Left lung (tissue), 4 donors: ENCODE measurements at regions not wholly inside any gene's neighbourhood (a gene's known extent, or its start where the extent isn't known, plus 50 kb on each side); places are given as distances from the start of the nearest gene placed in this dataset.

Experiments
- ATAC-seq: fragments of 200-7000 bp; cut with Tn5 transposase; one replicate; pipeline ENCODE4 v1.9.1; 2020; ENCODE audit warnings: moderate library complexity
- DNase-seq, 4 donors: peaks; one replicate each; pipeline ENCODE4 v3.0.0-alpha.2; 2013 to 2020
- H3K27ac ChIP-seq, 2 donors: fragments of 200-600 bp; sonication (generic) in 1 of 2; one replicate each; pipeline versions ENCODE4 v1.5.0 to v1.8.0; 2020 to 2021
- H3K27me3 ChIP-seq, 2 donors: fragments of 200-600 bp; sonication (generic) in 1 of 2; one replicate each; pipeline versions ENCODE4 v1.5.0 to v1.8.0; 2020 to 2021
- H3K36me3 ChIP-seq, 2 donors: fragments of 200-600 bp; sonication (generic) in 1 of 2; one replicate each; pipeline versions ENCODE4 v1.5.0 to v1.8.0; 2020 to 2021
- H3K4me1 ChIP-seq, 2 donors: fragments of 200-600 bp; one replicate each; pipeline ENCODE4 v1.8.0; 2021
- H3K4me3 ChIP-seq, 2 donors: fragments of 200-600 bp; sonication (generic) in 1 of 2; one replicate each; pipeline versions ENCODE4 v1.5.0 to v1.8.0; 2020 to 2021; ENCODE audit warnings: mild to moderate bottlenecking in 1 of 2
- H3K9me3 ChIP-seq, 2 donors: fragments of 200-600 bp; sonication (generic) in 1 of 2; one replicate each; pipeline versions ENCODE4 v1.5.0 to v1.8.0; 2020 to 2021
- intact Hi-C, 2 donors: fragments of 100-400 bp; cut with DNase I; formaldehyde crosslinking; loops; one replicate each; pipeline versions ENCODE4 v1.11.2 to v1.14.2; 2022
- TF ChIP-seq, protein P1 (sequence below), 2 donors: fragments of 200-600 bp; sonication (generic) in 1 of 2; IDR thresholded peaks; one replicate each; pipeline versions ENCODE4 v1.5.0 to v1.8.0; 2021; ENCODE audit warnings: antibody characterized with exemption in 2 of 2
- donor health status: DM: no; HTN: yes; CAD: no.
- donor health status: DM: no; HTN: no; CAD: no.

DNA sequence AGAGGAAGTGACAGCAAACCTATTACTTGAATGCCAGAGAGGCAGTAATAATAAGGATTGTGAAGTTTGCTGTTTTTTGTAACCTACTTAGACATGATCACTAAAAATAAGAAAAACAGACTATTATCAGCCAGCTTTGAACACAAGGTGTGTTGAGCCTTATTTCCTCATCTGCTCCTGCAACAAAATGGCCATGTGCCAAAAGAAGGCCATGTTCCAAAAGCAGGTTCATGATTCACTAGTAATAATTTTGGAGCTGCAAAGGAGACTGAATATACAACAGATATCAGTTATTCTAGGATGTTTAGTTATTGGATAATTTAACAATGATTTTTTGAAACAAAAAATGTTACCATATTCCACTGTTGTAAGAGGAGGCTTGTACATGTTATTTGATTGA lies 578.7 kb downstream of the SQOR start:
- TF ChIP-seq, protein P1, sequence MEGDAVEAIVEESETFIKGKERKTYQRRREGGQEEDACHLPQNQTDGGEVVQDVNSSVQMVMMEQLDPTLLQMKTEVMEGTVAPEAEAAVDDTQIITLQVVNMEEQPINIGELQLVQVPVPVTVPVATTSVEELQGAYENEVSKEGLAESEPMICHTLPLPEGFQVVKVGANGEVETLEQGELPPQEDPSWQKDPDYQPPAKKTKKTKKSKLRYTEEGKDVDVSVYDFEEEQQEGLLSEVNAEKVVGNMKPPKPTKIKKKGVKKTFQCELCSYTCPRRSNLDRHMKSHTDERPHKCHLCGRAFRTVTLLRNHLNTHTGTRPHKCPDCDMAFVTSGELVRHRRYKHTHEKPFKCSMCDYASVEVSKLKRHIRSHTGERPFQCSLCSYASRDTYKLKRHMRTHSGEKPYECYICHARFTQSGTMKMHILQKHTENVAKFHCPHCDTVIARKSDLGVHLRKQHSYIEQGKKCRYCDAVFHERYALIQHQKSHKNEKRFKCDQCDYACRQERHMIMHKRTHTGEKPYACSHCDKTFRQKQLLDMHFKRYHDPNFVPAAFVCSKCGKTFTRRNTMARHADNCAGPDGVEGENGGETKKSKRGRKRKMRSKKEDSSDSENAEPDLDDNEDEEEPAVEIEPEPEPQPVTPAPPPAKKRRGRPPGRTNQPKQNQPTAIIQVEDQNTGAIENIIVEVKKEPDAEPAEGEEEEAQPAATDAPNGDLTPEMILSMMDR (IDR thresholded peaks at IDR 0.05): no peak
- ATAC-seq (no peak), DNase-seq (no peak)
- no peaks in the 10 kb centered on the region for H3K36me3 ChIP-seq
- H3K27ac ChIP-seq: no peak overlapping the region
- no peaks in the 10 kb centered on the region for H3K27me3 ChIP-seq
- no peaks in the 10 kb centered on the region for H3K4me1 ChIP-seq
- no peak overlapping the region for H3K4me3 ChIP-seq
- intact Hi-C loops: no loop called here
- peaks cover 0 to 11% of the 10 kb centered on the region in 2 donors for H3K9me3 ChIP-seq

DNA sequence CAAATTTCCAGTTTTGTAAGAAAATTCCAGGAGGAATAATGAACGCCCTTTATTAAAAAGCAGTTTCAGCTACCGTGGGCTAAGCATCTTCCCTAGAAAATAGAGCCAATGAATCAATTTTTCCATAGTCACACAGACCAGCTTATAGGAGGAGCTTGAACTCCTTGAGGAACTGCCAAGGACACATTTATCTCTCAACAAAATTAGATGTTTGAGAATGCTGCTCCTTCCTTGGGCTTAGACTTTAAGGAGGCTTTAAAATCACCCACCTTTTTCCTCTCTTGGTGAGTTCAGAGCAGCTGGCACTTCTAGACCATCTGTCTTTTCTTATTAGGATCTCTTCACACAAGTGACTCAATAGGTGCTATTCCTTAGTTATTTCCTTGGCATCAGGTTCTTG lies 588.0 kb downstream of the SQOR start:
- TF ChIP-seq, protein P1 (IDR thresholded peaks at IDR 0.05): no peak
- Histone ChIP-seq H3K27me3 (no peaks in the 10 kb centered on the region), H3K36me3 (no peaks in the 10 kb centered on the region), H3K4me1 (no peaks in the 10 kb centered on the region), H3K9me3 (peaks cover 0 to 2% of the 10 kb centered on the region in 2 donors), H3K4me3 (no peak overlapping the region), H3K27ac (no peak overlapping the region)
- no peak for DNase-seq
- ATAC-seq: no peak
- intact Hi-C loops: no loop called here

DNA sequence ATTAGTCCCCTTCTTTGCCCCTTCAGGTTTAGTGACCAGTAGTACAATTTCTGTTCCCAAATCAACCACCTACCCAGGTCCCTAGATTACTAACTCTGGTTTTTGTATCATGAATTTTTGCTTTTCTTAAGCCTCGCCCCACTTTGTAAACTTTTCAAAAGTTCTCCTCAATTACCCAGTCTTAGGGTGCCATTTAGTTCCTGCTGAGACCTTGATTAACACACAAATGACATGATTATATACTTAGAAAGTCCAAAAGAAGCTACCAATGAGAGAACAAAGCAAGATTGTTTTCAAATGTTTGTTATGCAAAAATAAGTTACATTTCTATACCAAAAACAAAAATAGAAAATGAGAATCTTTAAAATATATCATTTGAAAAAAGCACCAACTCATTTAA lies 594.4 kb downstream of the SQOR start:
- no peaks in the 10 kb centered on the region for H3K9me3 ChIP-seq
- TF ChIP-seq, protein P1 (IDR thresholded peaks at IDR 0.05): no peak
- ATAC-seq (no peak), DNase-seq (no peak)
- intact Hi-C loops: no loop called here
- H3K27me3 ChIP-seq: no peaks in the 10 kb centered on the region
- no peaks in the 10 kb centered on the region for H3K36me3 ChIP-seq
- H3K27ac ChIP-seq: no peak overlapping the region
- H3K4me3 ChIP-seq: no peak overlapping the region
- H3K4me1 ChIP-seq: no peaks in the 10 kb centered on the region

DNA sequence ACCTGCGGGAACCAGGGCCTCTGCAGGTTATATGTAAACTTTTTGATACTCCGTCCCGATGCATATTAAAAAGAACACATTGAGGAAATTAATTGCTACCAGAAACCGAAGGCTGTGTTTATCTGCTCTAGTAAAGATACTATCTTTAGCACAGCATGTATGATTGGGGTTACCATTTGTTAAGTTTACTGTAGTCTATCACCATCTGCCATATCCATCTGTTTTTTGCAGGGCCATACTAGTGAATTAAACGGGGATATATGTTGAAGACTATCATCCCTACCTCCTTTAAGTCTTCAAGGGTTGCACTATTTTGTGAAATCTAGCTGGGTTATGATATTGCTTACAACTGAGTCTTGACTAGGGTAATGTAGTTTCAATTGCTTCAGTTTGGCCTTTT lies 597.0 kb downstream of the SQOR start:
- no peaks in the 10 kb centered on the region for H3K27me3 ChIP-seq
- TF ChIP-seq, protein P1 (IDR thresholded peaks at IDR 0.05): no peak
- H3K4me3 ChIP-seq: no peak overlapping the region
- no peaks in the 10 kb centered on the region for H3K36me3 ChIP-seq
- no peaks in the 10 kb centered on the region for H3K4me1 ChIP-seq
- ATAC-seq (no peak), DNase-seq (no peak)
- no peaks in the 10 kb centered on the region for H3K9me3 ChIP-seq
- H3K27ac ChIP-seq: no peak overlapping the region
- intact Hi-C loops: no loop called here

DNA sequence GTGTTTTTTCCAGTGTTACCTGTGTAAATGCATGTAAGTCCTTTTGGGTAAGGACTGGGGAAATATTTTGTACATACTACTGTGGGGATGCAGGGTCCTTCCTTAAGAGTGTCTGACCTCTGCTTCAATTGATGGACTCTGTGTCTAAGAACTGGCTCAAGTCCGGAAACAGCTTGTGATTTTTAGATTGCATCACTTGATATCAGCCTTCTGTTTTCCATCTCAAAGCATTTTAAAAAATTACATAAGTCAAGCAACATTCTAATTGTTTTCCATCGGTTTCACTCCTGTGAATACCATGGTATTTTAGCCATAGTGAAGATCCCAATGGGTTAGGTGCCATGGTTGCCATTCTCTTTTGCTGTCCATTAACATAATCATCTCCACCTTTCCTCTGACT lies 597.6 kb downstream of the SQOR start:
- ATAC-seq (no peak), DNase-seq (no peak)
- TF ChIP-seq, protein P1 (IDR thresholded peaks at IDR 0.05): no peak
- H3K27ac ChIP-seq: no peak overlapping the region
- H3K27me3 ChIP-seq: no peaks in the 10 kb centered on the region
- no peaks in the 10 kb centered on the region for H3K4me1 ChIP-seq
- H3K9me3 ChIP-seq: peaks cover 0 to 2% of the 10 kb centered on the region in 2 donors
- intact Hi-C loops: no loop called here
- H3K4me3 ChIP-seq: no peak overlapping the region
- no peaks in the 10 kb centered on the region for H3K36me3 ChIP-seq
